K562 (cell line): ENCODE measurements at regions not wholly inside any gene's neighbourhood (a gene's known extent, or its start where the extent isn't known, plus 50 kb on each side); places are given as distances from the start of the nearest gene placed in this dataset.
A peak's percentile ranks its signal among the peaks of the same experiment; 100 is the strongest.

Experiments
- C11orf30 ChIP-seq: fragments of 450-650 bp; IDR thresholded peaks from 2 replicates; pipeline ENCODE4 v1.6.1; 2016; ENCODE audit warnings: low read depth, mild to moderate bottlenecking
- CBFA2T3 ChIP-seq: fragments of 450-650 bp; IDR thresholded peaks from 2 replicates; pipeline ENCODE4 v1.6.1; 2017
- CGGBP1 ChIP-seq: fragments of 250-450 bp; sonication (Bioruptor Pico); IDR thresholded peaks from 2 replicates; pipeline ENCODE4 v1.9.0; 2021; ENCODE audit warnings: mild to moderate bottlenecking
- CHD2 ChIP-seq: IDR thresholded peaks from 2 replicates; pipeline ENCODE4 v1.6.1; 2011; ENCODE audit warnings: low read depth, low read length
- CREB3 ChIP-seq: fragments of 450-650 bp; conservative IDR thresholded peaks from 2 replicates; pipeline ENCODE4 v1.6.1; 2016; ENCODE audit warnings: missing genetic modification characterization, low read depth, mild to moderate bottlenecking, missing compliant biosample characterization, moderate library complexity
- HBP1 ChIP-seq: fragments of 450-650 bp; formaldehyde crosslinking; IDR thresholded peaks from 2 replicates; pipeline ENCODE4 v1.4.0; 2022; ENCODE audit warnings: missing genetic modification characterization
- IFI16 ChIP-seq: fragments of 250-450 bp; sonication (Bioruptor Pico); IDR thresholded peaks from 2 replicates; pipeline ENCODE4 v2.1.2; 2022; ENCODE audit warnings: mild to moderate bottlenecking, inconsistent platforms
- ILK ChIP-seq: fragments of 450-650 bp; IDR thresholded peaks from 2 replicates; pipeline ENCODE4 v1.6.1; 2016; ENCODE audit warnings: missing genetic modification characterization, low read depth, mild to moderate bottlenecking, missing compliant biosample characterization, moderate library complexity, borderline replicate concordance
- PKNOX1 ChIP-seq: fragments of 450-650 bp; IDR thresholded peaks from 2 replicates; pipeline ENCODE4 v1.6.1; 2016
- POLR2G ChIP-seq: fragments of 200-400 bp; formaldehyde crosslinking; IDR thresholded peaks from 2 replicates; pipeline ENCODE4 v1.6.1; 2017; ENCODE audit warnings: low read depth, mild to moderate bottlenecking, antibody characterized with exemption, low read length, moderate library complexity
- POLR2H ChIP-seq: IDR thresholded peaks from 2 replicates; pipeline ENCODE4 v1.6.1; 2016; ENCODE audit warnings: missing genetic modification characterization, low read depth, mild to moderate bottlenecking, control low read depth, missing compliant biosample characterization, moderate library complexity
- PTRF ChIP-seq: fragments of 450-650 bp; IDR thresholded peaks from 2 replicates; pipeline ENCODE4 v1.6.1; 2016; ENCODE audit warnings: mild to moderate bottlenecking, missing genetic modification characterization, missing compliant biosample characterization
- RFX7 ChIP-seq: fragments of 250-450 bp; sonication (Bioruptor Pico); IDR thresholded peaks from 2 replicates; pipeline ENCODE4 v1.5.1; 2021; ENCODE audit warnings: mild to moderate bottlenecking
- TEAD4 ChIP-seq, 2 experiments: sonication (generic) in 1 of 2; formaldehyde crosslinking in 1 of 2; IDR thresholded peaks; 2 replicates each; pipeline versions ENCODE4 v1.6.1 to v1.8.0; 2012 to 2022; ENCODE audit warnings: borderline replicate concordance in 1 of 2, inconsistent platforms in 1 of 2, low read length in 1 of 2, mild to moderate bottlenecking in 1 of 2, missing genetic modification reagents in 1 of 2
- TFAM ChIP-seq: fragments of 250-450 bp; sonication (Bioruptor Pico); conservative IDR thresholded peaks from 2 replicates; pipeline ENCODE4 v1.5.0; 2021; ENCODE audit warnings: mild to moderate bottlenecking, moderate library complexity
- THRA ChIP-seq: fragments of 450-650 bp; IDR thresholded peaks from 2 replicates; pipeline ENCODE4 v1.6.1; 2017; ENCODE audit warnings: mild to moderate bottlenecking, moderate library complexity
- TRIM24 ChIP-seq, 2 experiments: fragments of 450-650 bp; IDR thresholded peaks; 2 replicates each; pipeline ENCODE4 v1.6.1; 2016
- ZBTB11 ChIP-seq, 3 experiments: fragments of 200-800 bp in 1 of 3; fragments of 250-450 bp in 1 of 3; fragments of 450-650 bp in 1 of 3; sonication (Bioruptor Pico) in 1 of 3; sonication (Bioruptor generic) in 1 of 3; formaldehyde crosslinking in 1 of 3; IDR thresholded peaks; 2 replicates each; pipeline versions ENCODE4 v1.6.1 to v1.8.0; 2016 to 2022; ENCODE audit warnings: mild to moderate bottlenecking in 2 of 3, missing genetic modification characterization in 2 of 3, missing compliant biosample characterization in 1 of 3, moderate library complexity in 1 of 3
- ZNF707 ChIP-seq: fragments of 250-450 bp; sonication (Bioruptor Pico); conservative IDR thresholded peaks from 2 replicates; pipeline ENCODE4 v1.8.0; 2022; ENCODE audit warnings: inconsistent platforms, mild to moderate bottlenecking, moderate library complexity

- peak in 1 of 3 experiments; percentile 46; a peak in 1 of 6 replicates for TF ChIP-seq ZBTB11 (CRISPR knock-in tag; IDR thresholded peaks at IDR 0.05)
- TF ChIP-seq PKNOX1 = no peak
- no peak for TF ChIP-seq CBFA2T3
- TF ChIP-seq CREB3 (tag) = no peak
- TF ChIP-seq IFI16 (CRISPR knock-in tag) = no peak
- TF ChIP-seq POLR2H (tag) = peak; percentile 82; the same call in 1 of the 2 replicates
- TF ChIP-seq TRIM24 (IDR thresholded peaks at IDR 0.05) = no peak
- no peak for TF ChIP-seq ZNF707 (CRISPR knock-in tag)
- peak; percentile 46; the same call in 1 of the 2 replicates for TF ChIP-seq POLR2G
- no peak for TF ChIP-seq CGGBP1 (CRISPR knock-in tag)
- no peak for TF ChIP-seq RFX7
- TF ChIP-seq TEAD4 (IDR thresholded peaks at IDR 0.05; ENCODE audit: low read length) = 0 out of 2 replicates have a peak, but pooled peaks have one; percentile 29
- TF ChIP-seq TEAD4 (CRISPR knock-in tag; IDR thresholded peaks at IDR 0.05; ENCODE audit: borderline replicate concordance) = no peak
- TF ChIP-seq TFAM (CRISPR knock-in tag) = no peak
- TF ChIP-seq C11orf30 = no peak
- TF ChIP-seq THRA = no peak
- TF ChIP-seq HBP1 (CRISPR knock-in tag) = no peak
- no peak for TF ChIP-seq PTRF (tag)
- no peak for TF ChIP-seq ILK (tag)
- no peak for TF ChIP-seq CHD2
Observed at GRCh38 chr15:92810418-92811138, 89.5 kb upstream of the CHD2 start (continued).
